Smooth muscle cell (in vitro differentiated cells): ENCODE measurements at regions not wholly inside any gene's neighbourhood (a gene's known extent, or its start where the extent isn't known, plus 50 kb on each side); places are given as distances from the start of the nearest gene placed in this dataset.

Source experiments
- DNase-seq: peaks from one replicate; lab custom pipeline; 2025; ENCODE audit not compliant: unreplicated experiment; lab: John Stamatoyannopoulos, UW
- H2AFZ ChIP-seq: fragments of 200-600 bp; sonication (generic); 2 replicates; pipeline ENCODE4 v1.6.0; 2016; ENCODE audit warnings: antibody characterized with exemption, low read depth, mild to moderate bottlenecking
- H3F3A ChIP-seq: fragments of 200-600 bp; sonication (generic); 2 replicates; pipeline ENCODE4 v1.6.0; 2017; ENCODE audit warnings: antibody characterized with exemption, low read depth
- H3K27ac ChIP-seq: fragments of 200-600 bp; sonication (generic); 2 replicates; pipeline ENCODE4 v1.5.1; 2016; ENCODE audit warnings: low read depth, mild to moderate bottlenecking
- H3K27me3 ChIP-seq: fragments of 200-600 bp; sonication (generic); 2 replicates; pipeline ENCODE4 v1.6.1; 2016; ENCODE audit warnings: low read depth, mild to moderate bottlenecking
- H3K36me3 ChIP-seq: fragments of 200-600 bp; sonication (generic); 2 replicates; pipeline ENCODE4 v1.5.1; 2016; ENCODE audit warnings: low read depth
- H3K4me1 ChIP-seq: fragments of 200-600 bp; sonication (generic); 2 replicates; pipeline ENCODE4 v1.5.1; 2016; ENCODE audit warnings: low read depth
- H3K4me2 ChIP-seq: fragments of 200-600 bp; sonication (generic); 2 replicates; pipeline ENCODE4 v1.6.0; 2016; ENCODE audit warnings: mild to moderate bottlenecking
- H3K4me3 ChIP-seq: fragments of 200-600 bp; sonication (generic); 2 replicates; pipeline ENCODE4 v1.5.1; 2016; ENCODE audit warnings: mild to moderate bottlenecking
- H3K79me2 ChIP-seq: fragments of 200-600 bp; sonication (generic); 2 replicates; pipeline ENCODE4 v1.6.0; 2016; ENCODE audit warnings: low read depth, mild to moderate bottlenecking
- H3K9ac ChIP-seq: fragments of 200-600 bp; sonication (generic); 2 replicates; pipeline ENCODE4 v1.6.0; 2016; ENCODE audit warnings: low read depth
- H3K9me3 ChIP-seq: fragments of 200-600 bp; sonication (generic); replicated peaks from 2 replicates; pipeline ENCODE4 v1.5.1; 2016; ENCODE audit warnings: low read depth
- H4K20me1 ChIP-seq: fragments of 200-600 bp; sonication (generic); 2 replicates; pipeline ENCODE4 v1.6.0; 2016; ENCODE audit warnings: low read depth
- WGBS: methylation state at CpG from one replicate; pipeline ENCODE4 v1.1.7; 2016; ENCODE audit warnings: low lambda C conversion rate; 5-methylcytosine and 5-hydroxymethylcytosine counted together
- TF ChIP-seq, protein P1 (sequence below): fragments of 200-600 bp; sonication (generic); IDR thresholded peaks from 2 replicates; pipeline ENCODE4 v1.5.1; 2017; ENCODE audit warnings: borderline replicate concordance, mild to moderate bottlenecking, antibody characterized with exemption; ENCODE audit not compliant: insufficient read depth, poor library complexity, severe bottlenecking

DNA sequence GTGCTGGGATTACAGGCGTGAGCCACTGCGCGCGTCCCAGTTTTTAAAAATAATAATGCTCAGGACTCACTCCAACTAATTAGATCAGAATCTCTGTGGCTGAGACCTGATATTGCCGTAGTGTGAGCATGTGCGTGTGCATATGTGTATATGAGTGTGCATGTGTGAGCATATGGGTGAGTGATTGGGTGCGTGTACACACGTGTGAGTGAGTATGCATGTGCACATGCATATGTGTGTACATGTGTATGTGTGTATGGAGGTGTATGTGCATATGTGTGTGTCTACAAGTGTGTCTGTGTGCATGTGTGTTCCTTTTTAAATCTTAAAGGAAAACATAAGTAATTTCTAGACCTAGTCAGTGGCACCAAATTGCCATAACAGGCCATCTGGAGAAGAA is 54.8 kb upstream of the CKS2 start:
- Histone ChIP-seq H3K79me2 (no peaks in the 10 kb centered on the region), H4K20me1 (no peaks in the 10 kb centered on the region), H3K36me3 (no peaks in the 10 kb centered on the region), H3K27ac (no peak overlapping the region), H3K9ac (no peak overlapping the region), H3F3A (no peaks in the 10 kb centered on the region), H3K9me3 (no peaks in the 10 kb centered on the region), H3K4me3 (no peak overlapping the region), H3K4me1 (no peaks in the 10 kb centered on the region), H2AFZ (no peak overlapping the region), H3K4me2 (no peak overlapping the region), H3K27me3 (no peaks in the 10 kb centered on the region)
- TF ChIP-seq, protein P1, sequence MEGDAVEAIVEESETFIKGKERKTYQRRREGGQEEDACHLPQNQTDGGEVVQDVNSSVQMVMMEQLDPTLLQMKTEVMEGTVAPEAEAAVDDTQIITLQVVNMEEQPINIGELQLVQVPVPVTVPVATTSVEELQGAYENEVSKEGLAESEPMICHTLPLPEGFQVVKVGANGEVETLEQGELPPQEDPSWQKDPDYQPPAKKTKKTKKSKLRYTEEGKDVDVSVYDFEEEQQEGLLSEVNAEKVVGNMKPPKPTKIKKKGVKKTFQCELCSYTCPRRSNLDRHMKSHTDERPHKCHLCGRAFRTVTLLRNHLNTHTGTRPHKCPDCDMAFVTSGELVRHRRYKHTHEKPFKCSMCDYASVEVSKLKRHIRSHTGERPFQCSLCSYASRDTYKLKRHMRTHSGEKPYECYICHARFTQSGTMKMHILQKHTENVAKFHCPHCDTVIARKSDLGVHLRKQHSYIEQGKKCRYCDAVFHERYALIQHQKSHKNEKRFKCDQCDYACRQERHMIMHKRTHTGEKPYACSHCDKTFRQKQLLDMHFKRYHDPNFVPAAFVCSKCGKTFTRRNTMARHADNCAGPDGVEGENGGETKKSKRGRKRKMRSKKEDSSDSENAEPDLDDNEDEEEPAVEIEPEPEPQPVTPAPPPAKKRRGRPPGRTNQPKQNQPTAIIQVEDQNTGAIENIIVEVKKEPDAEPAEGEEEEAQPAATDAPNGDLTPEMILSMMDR = no peak
- no peak for DNase-seq
- WGBS = 98% methylated on average over 8 of the region's 8 CpGs

DNA sequence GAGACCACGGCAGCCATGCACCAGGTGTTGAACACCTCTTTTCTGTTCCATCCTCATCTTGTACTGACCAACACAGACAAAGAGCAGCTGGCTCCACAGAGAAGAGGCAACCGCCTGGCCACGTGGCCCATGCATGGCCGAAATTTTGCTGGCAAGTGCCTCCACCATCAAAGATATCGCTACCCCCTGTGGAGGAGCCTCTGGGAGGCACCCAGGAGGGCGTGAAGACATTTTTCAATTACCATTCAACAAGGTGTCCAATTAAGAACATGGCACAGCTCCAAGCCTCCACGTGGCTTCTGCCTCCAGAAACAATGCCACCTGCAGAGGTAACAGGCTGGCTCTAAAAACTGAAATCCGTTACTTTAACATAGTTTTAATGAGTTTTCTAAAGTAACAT is 54.4 kb upstream of the CKS2 start:
- Histone ChIP-seq H3K36me3 (no peaks in the 10 kb centered on the region), H3K4me1 (no peaks in the 10 kb centered on the region), H3K27me3 (no peaks in the 10 kb centered on the region), H2AFZ (no peak overlapping the region), H4K20me1 (no peaks in the 10 kb centered on the region), H3K27ac (no peak overlapping the region), H3K4me2 (no peak overlapping the region), H3K79me2 (no peaks in the 10 kb centered on the region), H3K9me3 (no peaks in the 10 kb centered on the region), H3K4me3 (no peak overlapping the region), H3K9ac (no peak overlapping the region), H3F3A (no peaks in the 10 kb centered on the region)
- TF ChIP-seq, protein P1 = no peak
- 92% methylated on average over 8 of the region's 8 CpGs for WGBS
- DNase-seq = no peak

DNA sequence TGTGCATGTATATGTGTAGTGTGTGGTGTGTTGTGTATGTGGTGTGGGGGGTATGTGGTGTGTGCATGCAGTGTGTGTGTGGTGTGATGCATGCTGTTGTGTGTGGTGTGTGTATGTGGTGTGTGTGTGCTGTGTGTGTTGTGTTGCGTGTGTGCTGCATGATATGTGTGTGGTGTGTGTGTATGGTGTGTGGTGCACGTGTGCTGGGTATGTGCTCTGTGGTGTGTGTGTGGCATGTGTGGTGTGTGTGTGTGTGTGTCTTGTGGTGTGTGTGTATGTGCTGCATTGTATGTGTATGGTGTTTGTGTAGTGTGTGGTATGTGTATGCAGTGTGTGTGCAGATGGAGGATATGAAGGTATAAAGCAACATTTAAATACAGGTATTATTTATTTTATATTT is 50.5 kb upstream of the CKS2 start:
- Histone ChIP-seq H3F3A (no peaks in the 10 kb centered on the region), H3K36me3 (no peaks in the 10 kb centered on the region), H3K79me2 (no peaks in the 10 kb centered on the region), H3K27me3 (no peaks in the 10 kb centered on the region), H3K4me3 (no peak overlapping the region), H3K9me3 (no peaks in the 10 kb centered on the region), H3K4me1 (no peaks in the 10 kb centered on the region), H3K27ac (no peak overlapping the region), H3K9ac (no peak overlapping the region), H3K4me2 (no peak overlapping the region), H2AFZ (no peak overlapping the region), H4K20me1 (no peaks in the 10 kb centered on the region)
- TF ChIP-seq, protein P1 = no peak
- no peak for DNase-seq
- WGBS = 95% methylated on average over 2 of the region's 2 CpGs
